ENCODE measurements at regions not wholly inside any gene's neighbourhood (a gene's known extent, or its start where the extent isn't known, plus 50 kb on each side); places are given as distances from the start of the nearest gene placed in this dataset.

GRCh38 chr21:27173053-27173452, 206.2 kb upstream of the ADAMTS5 start:
- no peak for TF ChIP-seq CTCF (IDR thresholded peaks at IDR 0.05; ENCODE audit: insufficient read depth, low read depth, low read length, missing control alignments)
- H3K4me3 ChIP-seq (ENCODE audit: low read length): no peak overlapping the region
- DNase-seq (ENCODE audit: low read depth): no peak

- no peak for DNase-seq (ENCODE audit: low read depth)
- no peak for TF ChIP-seq CTCF (IDR thresholded peaks at IDR 0.05; ENCODE audit: insufficient read depth, low read depth, low read length, missing control alignments)
- no peak overlapping the region for H3K4me3 ChIP-seq (ENCODE audit: low read length)
Measured at GRCh38 chr21:27171707-27172106, 204.8 kb upstream of the ADAMTS5 start.

GRCh38 chr21:27168084-27168483, 201.2 kb upstream of the ADAMTS5 start:
- peak; percentile 16 for DNase-seq (ENCODE audit: low read depth)
- no peak overlapping the region for H3K4me3 ChIP-seq (ENCODE audit: low read length)
- no peak for TF ChIP-seq CTCF (IDR thresholded peaks at IDR 0.05; ENCODE audit: insufficient read depth, low read depth, low read length, missing control alignments)

GRCh38 chr21:27164208-27165177, 197.6 kb upstream of the ADAMTS5 start:
- no peak for TF ChIP-seq CTCF (IDR thresholded peaks at IDR 0.05; ENCODE audit: insufficient read depth, low read depth, low read length, missing control alignments)
- H3K4me3 ChIP-seq (ENCODE audit: low read length): no peak overlapping the region
- peak; percentile 67 for DNase-seq (ENCODE audit: low read depth)

GRCh38 chr21:27158967-27159366, 192.1 kb upstream of the ADAMTS5 start:
- DNase-seq (ENCODE audit: low read depth): no peak
- no peak overlapping the region for H3K4me3 ChIP-seq (ENCODE audit: low read length)
- TF ChIP-seq CTCF (IDR thresholded peaks at IDR 0.05; ENCODE audit: insufficient read depth, low read depth, low read length, missing control alignments): no peak

- H3K4me3 ChIP-seq (ENCODE audit: low read length): no peak overlapping the region
Measured at GRCh38 chr21:27157097-27157496, 190.2 kb upstream of the ADAMTS5 start.

More at GRCh38 chr21:27157097-27157496, 190.2 kb upstream of the ADAMTS5 start:
- TF ChIP-seq CTCF (IDR thresholded peaks at IDR 0.05; ENCODE audit: insufficient read depth, low read depth, low read length, missing control alignments): no peak
- no peak for DNase-seq (ENCODE audit: low read depth)
